ENCODE measurements at regions not wholly inside any gene's neighbourhood (a gene's known extent, or its start where the extent isn't known, plus 50 kb on each side); places are given as distances from the start of the nearest gene placed in this dataset.

- no peak for TF ChIP-seq CTCF (IDR thresholded peaks at IDR 0.05)
- no peak for TF ChIP-seq ATF6 (CRISPR knock-in tag; IDR thresholded peaks at IDR 0.05)
- no peak for TF ChIP-seq IRF1 (CRISPR knock-in tag; IDR thresholded peaks at IDR 0.05)
- TF ChIP-seq JUN (CRISPR knock-in tag; IDR thresholded peaks at IDR 0.05) = no peak
- TF ChIP-seq CBFB (CRISPR knock-in tag; IDR thresholded peaks at IDR 0.05; ENCODE audit: low read depth) = no peak
- no peak for TF ChIP-seq USF1 (CRISPR knock-in tag; IDR thresholded peaks at IDR 0.05)
Measured at GRCh38 chr9:99305820-99306811, 84.0 kb downstream of the SEC61B start.

Measured in WTC11 (cell line).